B cell (primary cell): ENCODE measurements at regions not wholly inside any gene's neighbourhood (a gene's known extent, or its start where the extent isn't known, plus 50 kb on each side); places are given as distances from the start of the nearest gene placed in this dataset.

Source experiments
- ATAC-seq: fragments of 200-7000 bp; cut with Tn5 transposase; one replicate; pipeline ENCODE4 v1.10.0; 2021; ENCODE audit warnings: low read depth, mild to moderate bottlenecking, moderate number of reproducible peaks, moderate library complexity
- CTCF ChIA-PET: fragments of 350-600 bp; sonication (Branson Sonifier 250); formaldehyde crosslinking; loops from one replicate; lab custom pipeline; 2021; ENCODE audit warnings: antibody characterized with exemption, inconsistent platforms; lab: Charles Lee
- POLR2A ChIA-PET: fragments of 350-600 bp; sonication (Branson Sonifier 250); formaldehyde crosslinking; loops from one replicate; lab custom pipeline; 2021; ENCODE audit warnings: antibody characterized with exemption; lab: Charles Lee
- DNase-seq: peaks from one replicate; pipeline ENCODE4 v3.0.0; 2013
- H2AFZ ChIP-seq: 2 replicates; pipeline ENCODE4 v1.6.1; 2012; ENCODE audit warnings: mild to moderate bottlenecking, low read depth, low read length; ENCODE audit not compliant: insufficient read depth, poor library complexity, severe bottlenecking
- H3K27ac ChIP-seq, 2 donors: 1 replicate in 1 of 2; 2 replicates in 1 of 2; pipeline ENCODE4 v1.5.1; 2012 to 2013; ENCODE audit warnings: low read length in 2 of 2, mild to moderate bottlenecking in 2 of 2, moderate library complexity in 1 of 2
- H3K27me3 ChIP-seq, 4 experiments: fragments of 200-600 bp in 1 of 4; sonication (generic) in 1 of 4; replicated peaks in 1 of 4; 1 replicate in 2 of 4; 2 replicates in 2 of 4; pipeline versions ENCODE4 v1.6.1 to v1.7.0; 2013 to 2016; ENCODE audit warnings: low read length in 3 of 4, mild to moderate bottlenecking in 2 of 4, mixed read lengths in 1 of 4, moderate library complexity in 1 of 4; ENCODE audit not compliant: insufficient read depth in 4 of 4, control insufficient read depth in 3 of 4; ENCODE audit errors: control extremely low read depth in 1 of 4
- H3K36me3 ChIP-seq, 2 experiments: replicated peaks in 1 of 2; 1 replicate in 1 of 2; 2 replicates in 1 of 2; pipeline versions ENCODE4 v1.6.1 to v1.7.1; 2013; ENCODE audit warnings: low read length in 1 of 2; ENCODE audit not compliant: insufficient read depth in 2 of 2, control insufficient read depth in 1 of 2; ENCODE audit errors: control extremely low read depth in 1 of 2, extremely low read depth in 1 of 2
- H3K4me1 ChIP-seq, 2 donors: fragments of 200-600 bp in 1 of 2; sonication (generic) in 1 of 2; 1 replicate in 1 of 2; 2 replicates in 1 of 2; pipeline versions ENCODE4 v1.5.1 to v1.6.1; 2013 to 2017; ENCODE audit warnings: low read length in 2 of 2; ENCODE audit not compliant: control insufficient read depth in 2 of 2, insufficient read depth in 2 of 2
- H3K4me2 ChIP-seq: replicated peaks from 2 replicates; pipeline ENCODE3; 2012; ENCODE audit warnings: mild to moderate bottlenecking, low read depth, low read length; ENCODE audit not compliant: poor library complexity, severe bottlenecking
- H3K4me3 ChIP-seq, 5 experiments: fragments of 200-600 bp in 1 of 5; sonication (generic) in 1 of 5; 1 replicate in 3 of 5; 2 replicates in 2 of 5; pipeline versions ENCODE4 v1.5.1 to v1.7.0; 2011 to 2016; ENCODE audit warnings: low read length in 4 of 5, mild to moderate bottlenecking in 4 of 5, low read depth in 2 of 5, control low read depth in 1 of 5, moderate library complexity in 1 of 5; ENCODE audit not compliant: insufficient read depth in 1 of 5; ENCODE audit errors: control extremely low read depth in 1 of 5, extremely low read depth in 1 of 5
- H3K79me2 ChIP-seq: fragments of 200-600 bp; sonication (generic); one replicate; pipeline ENCODE4 v1.6.0; 2016; ENCODE audit warnings: low read length; ENCODE audit not compliant: control insufficient read depth, insufficient read depth
- H3K9ac ChIP-seq: fragments of 200-600 bp; sonication (generic); 2 replicates; pipeline ENCODE4 v1.6.1; 2017; ENCODE audit warnings: mild to moderate bottlenecking, low read length, moderate library complexity
- H3K9me3 ChIP-seq, 3 donors: one replicate each; pipeline versions ENCODE4 v1.6.1 to v1.7.1; 2013; ENCODE audit warnings: low read length in 2 of 3; ENCODE audit not compliant: control insufficient read depth in 2 of 3, insufficient read depth in 1 of 3; ENCODE audit errors: control extremely low read depth in 1 of 3
- H4K20me1 ChIP-seq: 2 replicates; pipeline ENCODE4 v1.6.0; 2012; ENCODE audit warnings: mild to moderate bottlenecking, low read length; ENCODE audit not compliant: insufficient read depth, control insufficient read depth, poor library complexity, severe bottlenecking
- H3K27ac Mint-ChIP-seq: one replicate; pipeline ENCODE4 v1.8.0; 2021; ENCODE audit warnings: mixed read lengths
- H3K27me3 Mint-ChIP-seq: one replicate; pipeline ENCODE4 v1.8.0; 2021; ENCODE audit warnings: mixed read lengths
- H3K4me1 Mint-ChIP-seq: one replicate; pipeline ENCODE4 v1.8.0; 2021; ENCODE audit warnings: mixed read lengths
- H3K4me3 Mint-ChIP-seq: one replicate; pipeline ENCODE4 v1.8.0; 2021; ENCODE audit warnings: mixed read lengths
- H3K9me3 Mint-ChIP-seq: one replicate; pipeline ENCODE4 v1.8.0; 2022; ENCODE audit warnings: mixed read lengths; ENCODE audit not compliant: insufficient read depth
- CTCF ChIP-seq: fragments of 200-600 bp; IDR thresholded peaks from one replicate; pipeline ENCODE4 v1.8.0; 2022; ENCODE audit warnings: antibody characterized with exemption, mild to moderate bottlenecking
- EZH2 ChIP-seq: IDR thresholded peaks from 2 replicates; pipeline ENCODE4 v1.6.1; 2012; ENCODE audit warnings: borderline replicate concordance, low read depth, mild to moderate bottlenecking, moderate library complexity, low read length; ENCODE audit not compliant: insufficient read depth, poor library complexity, severe bottlenecking
- WGBS: methylation state at CpG from one replicate; pipeline ENCODE4 v1.1.5; 2013; ENCODE audit warnings: missing lambda C conversion rate; ENCODE audit not compliant: insufficient coverage; 5-methylcytosine and 5-hydroxymethylcytosine counted together
- intact Hi-C: fragments of 100-400 bp; cut with micrococcal nuclease; formaldehyde crosslinking; loops from one replicate; pipeline ENCODE4 v1.10.0; 2022

- Histone ChIP-seq H3K27me3 (no peaks in the 10 kb centered on the region), H3K9ac (no peak overlapping the region), H3K79me2 (no peaks in the 10 kb centered on the region), H3K9me3 (no peaks in the 10 kb centered on the region), H3K27ac (no peak overlapping the region), H3K4me1 (no peaks in the 10 kb centered on the region), H3K4me3 (no peak overlapping the region), H4K20me1 (no peaks in the 10 kb centered on the region), H3K4me2 (no peak overlapping the region), H3K36me3 (no peaks in the 10 kb centered on the region), H2AFZ (no peak overlapping the region)
- Mint-ChIP-seq H3K4me3 (no peak overlapping the region), H3K27ac (no peak overlapping the region), H3K27me3 (no peaks in the 10 kb centered on the region), H3K4me1 (no peaks in the 10 kb centered on the region), H3K9me3 (no peaks in the 10 kb centered on the region)
- no peak for TF ChIP-seq EZH2
- TF ChIP-seq CTCF, result no peak
- no CpG with 5 or more reads among the region's 1 CpG for WGBS
- no peak for ATAC-seq
- DNase-seq, result no peak
- intact Hi-C loops, result no loop called here
- CTCF ChIA-PET, result no interaction called here
- POLR2A ChIA-PET, result no interaction called here
Observed at GRCh38 chr18:41486575-41486974, 468.5 kb upstream of the PIK3C3 start.

- H3K27me3 ChIP-seq, result no peaks in the 10 kb centered on the region
- Mint-ChIP-seq H3K27me3 (no peaks in the 10 kb centered on the region), H3K4me1 (no peaks in the 10 kb centered on the region), H3K4me3 (no peak overlapping the region), H3K9me3 (no peaks in the 10 kb centered on the region), H3K27ac (no peak overlapping the region)
- no peak for TF ChIP-seq CTCF
- no peak for TF ChIP-seq EZH2
- no peaks in the 10 kb centered on the region for H3K36me3 ChIP-seq
- H3K4me1 ChIP-seq, result no peaks in the 10 kb centered on the region
- intact Hi-C loops, result no loop called here
- no peak overlapping the region for H3K4me2 ChIP-seq
- no peaks in the 10 kb centered on the region for H4K20me1 ChIP-seq
- H3K27ac ChIP-seq, result no peak overlapping the region
- H3K4me3 ChIP-seq, result no peak overlapping the region
- H3K9ac ChIP-seq, result no peak overlapping the region
- H3K79me2 ChIP-seq, result no peaks in the 10 kb centered on the region
- no peak for ATAC-seq
- H2AFZ ChIP-seq, result no peak overlapping the region
- DNase-seq, result no peak
- POLR2A ChIA-PET, result no interaction called here
- CTCF ChIA-PET, result no interaction called here
- WGBS, result 83% methylated on average over 1 of the region's 1 CpG
- no peaks in the 10 kb centered on the region for H3K9me3 ChIP-seq
Observed at GRCh38 chr18:41484069-41484468, 471.0 kb upstream of the PIK3C3 start.
